ENCODE measurements at regions not wholly inside any gene's neighbourhood (a gene's known extent, or its start where the extent isn't known, plus 50 kb on each side); places are given as distances from the start of the nearest gene placed in this dataset.

GRCh38 chrY:20433670-20434069, 141.9 kb upstream of the EIF1AY start:
- Histone ChIP-seq H3K18ac (ENCODE audit: extremely low read depth, low read length) (no peak overlapping the region), H3K36me3 (ENCODE audit: control insufficient read depth in 2 of 4, insufficient read depth in 4 of 4, low read length in 3 of 4) (no peaks in the 10 kb centered on the region), H3K79me1 (ENCODE audit: low read depth, low read length) (no peaks in the 10 kb centered on the region), H3K23me2 (ENCODE audit: low read depth, low read length) (no peaks in the 10 kb centered on the region), H2BK20ac (ENCODE audit: low read length) (no peak overlapping the region), H4K5ac (ENCODE audit: insufficient read length, low read depth, low read length) (no peak overlapping the region), H2BK15ac (ENCODE audit: low read length) (no peak overlapping the region), H3K4me3 (ENCODE audit: extremely low read depth in 1 of 4, insufficient read depth in 2 of 4, low read depth in 3 of 4, low read length in 4 of 4) (no peak overlapping the region), H3K4ac (replicated peaks; ENCODE audit: insufficient read length, low read depth, low read length) (no peak overlapping the region), H3K79me2 (ENCODE audit: control insufficient read depth in 1 of 2, insufficient read depth in 2 of 2, low read length in 2 of 2) (no peaks in the 10 kb centered on the region), H4K8ac (ENCODE audit: extremely low read depth, insufficient read depth, low read length) (no peak overlapping the region), H3K56ac (replicated peaks; ENCODE audit: insufficient read length, low read depth, low read length) (no peak overlapping the region), H4K91ac (replicated peaks; ENCODE audit: insufficient read length, low read length) (no peak overlapping the region), H2AFZ (ENCODE audit: low read length) (no peak overlapping the region), H2AK5ac (ENCODE audit: low read depth, low read length) (no peak overlapping the region), H2BK12ac (ENCODE audit: low read depth, low read length) (no peak overlapping the region), H2BK120ac (replicated peaks; ENCODE audit: low read depth, low read length) (no peak overlapping the region), H2BK5ac (ENCODE audit: low read depth, low read length) (no peak overlapping the region), H3K9ac (replicated peaks in 1 of 4; ENCODE audit: extremely low read depth in 1 of 4, low read depth in 3 of 4, low read length in 3 of 4) (no peak overlapping the region), H3K4me2 (ENCODE audit: insufficient read depth in 1 of 2, low read depth in 2 of 2, low read length in 2 of 2) (no peak overlapping the region), H3K9me3 (ENCODE audit: insufficient read depth in 2 of 2, low read depth in 1 of 2, low read length in 1 of 2) (peaks cover 8 to 25% of the 10 kb centered on the region in 2 experiments; a peak in 3 of 4 replicates), H3K23ac (ENCODE audit: insufficient read length) (no peak overlapping the region), H3K27me3 (replicated peaks in 1 of 4; ENCODE audit: control insufficient read depth in 3 of 4, extremely low read depth in 1 of 4, insufficient read depth in 3 of 4, low read length in 3 of 4) (no peaks in the 10 kb centered on the region), H4K20me1 (replicated peaks in 1 of 2; ENCODE audit: control insufficient read depth in 1 of 2, insufficient read depth in 2 of 2, low read length in 2 of 2) (no peaks in the 10 kb centered on the region), H3K27ac (ENCODE audit: low read depth, low read length) (no peak overlapping the region), H3K4me1 (replicated peaks in 1 of 4; ENCODE audit: control insufficient read depth in 3 of 4, insufficient read depth in 4 of 4, low read length in 3 of 4) (no peaks in the 10 kb centered on the region), H3K14ac (ENCODE audit: insufficient read length) (no peak overlapping the region)
- no peak for DNase-seq (ENCODE audit: low read depth in 1 of 2, low spot score in 2 of 2)
- no peak for FAIRE-seq
- 75% methylated on average over 1 of the region's 1 CpG; no CpG with 5 or more reads in 1 of the 2 experiments for WGBS, 2 experiments (ENCODE audit: extremely low coverage in 1 of 2, insufficient coverage in 1 of 2, insufficient read length in 1 of 2, insufficient replicate concordance in 2 of 2, low coverage in 1 of 2, low lambda C conversion rate in 2 of 2, missing lambda C conversion rate in 1 of 2)
- POLR2A ChIA-PET (ENCODE audit: partially characterized antibody): no interaction called here
- TF ChIP-seq SUZ12 (IDR thresholded peaks at IDR 0.05; ENCODE audit: low read length) (no peak), BRCA1 (IDR thresholded peaks at IDR 0.05; ENCODE audit: low read depth, low read length) (no peak), USF2 (IDR thresholded peaks at IDR 0.05; ENCODE audit: low read length) (no peak), SAP30 (IDR thresholded peaks at IDR 0.05; ENCODE audit: insufficient read depth, insufficient replicate concordance, low read length) (no peak), SRF (IDR thresholded peaks at IDR 0.05; ENCODE audit: low read depth, low read length) (no peak), JUN (IDR thresholded peaks at IDR 0.05; ENCODE audit: low read depth, low read length) (no peak), EP300 (IDR thresholded peaks at IDR 0.05; ENCODE audit: borderline replicate concordance in 1 of 2, low read depth in 2 of 2, low read length in 2 of 2) (no peak)
- CTCF ChIA-PET (ENCODE audit: partially characterized antibody): no interaction called here

All from H1 (cell line).